ENCODE measurements at regions not wholly inside any gene's neighbourhood (a gene's known extent, or its start where the extent isn't known, plus 50 kb on each side); places are given as distances from the start of the nearest gene placed in this dataset.

GRCh38 chr5:98563885-98564653 is 209.4 kb upstream of the RGMB start:
- H3K27ac ChIP-seq, result no peak overlapping the region
- no peak overlapping the region for H3K4me3 ChIP-seq
- no peak for ATAC-seq
- no peaks in the 10 kb centered on the region for H3K4me1 ChIP-seq
- H3K36me3 ChIP-seq, result no peaks in the 10 kb centered on the region
- intact Hi-C loops (cut with DNase I), result no loop called here
- no peak for TF ChIP-seq CTCF (IDR thresholded peaks at IDR 0.05)
- no peaks in the 10 kb centered on the region for H3K9me3 ChIP-seq
- no peak for DNase-seq
- no peaks in the 10 kb centered on the region for H3K27me3 ChIP-seq

GRCh38 chr5:98564836-98565235 is 208.6 kb upstream of the RGMB start:
- DNase-seq (no peak), ATAC-seq (no peak)
- Histone ChIP-seq H3K4me3 (no peak overlapping the region), H3K36me3 (no peaks in the 10 kb centered on the region), H3K4me1 (no peaks in the 10 kb centered on the region), H3K27ac (no peak overlapping the region), H3K9me3 (no peaks in the 10 kb centered on the region), H3K27me3 (no peaks in the 10 kb centered on the region)
- intact Hi-C loops (cut with DNase I), result no loop called here
- no peak for TF ChIP-seq CTCF (IDR thresholded peaks at IDR 0.05)

GRCh38 chr5:98568336-98568735 is 205.1 kb upstream of the RGMB start:
- intact Hi-C loops (cut with DNase I), result no loop called here
- Histone ChIP-seq H3K36me3 (no peaks in the 10 kb centered on the region), H3K4me1 (no peaks in the 10 kb centered on the region), H3K27ac (no peak overlapping the region), H3K9me3 (no peaks in the 10 kb centered on the region), H3K27me3 (no peaks in the 10 kb centered on the region), H3K4me3 (no peak overlapping the region)
- ATAC-seq (no peak), DNase-seq (no peak)
- no peak for TF ChIP-seq CTCF (IDR thresholded peaks at IDR 0.05)

GRCh38 chr5:98569288-98569687 is 204.2 kb upstream of the RGMB start:
- H3K27ac ChIP-seq, result no peak overlapping the region
- intact Hi-C loops (cut with DNase I), result no loop called here
- ATAC-seq, result no peak

GRCh38 chr5:98570010-98570409 is 203.5 kb upstream of the RGMB start:
- intact Hi-C loops (cut with DNase I), result no loop called here
- Histone ChIP-seq H3K36me3 (no peaks in the 10 kb centered on the region), H3K4me1 (no peaks in the 10 kb centered on the region), H3K27ac (no peak overlapping the region), H3K9me3 (no peaks in the 10 kb centered on the region), H3K27me3 (no peaks in the 10 kb centered on the region), H3K4me3 (no peak overlapping the region)
- ATAC-seq (no peak), DNase-seq (no peak)
- no peak for TF ChIP-seq CTCF (IDR thresholded peaks at IDR 0.05)

More at GRCh38 chr5:98569288-98569687, 204.2 kb upstream of the RGMB start:
- Histone ChIP-seq H3K9me3 (no peaks in the 10 kb centered on the region), H3K36me3 (no peaks in the 10 kb centered on the region), H3K4me1 (no peaks in the 10 kb centered on the region), H3K4me3 (no peak overlapping the region), H3K27me3 (no peaks in the 10 kb centered on the region)
- TF ChIP-seq CTCF (IDR thresholded peaks at IDR 0.05), result no peak
- DNase-seq, result no peak

Measured in upper lobe of right lung (tissue), 1 donor.